Islet precursor cell (in vitro differentiated cells): ENCODE measurements at regions not wholly inside any gene's neighbourhood (a gene's known extent, or its start where the extent isn't known, plus 50 kb on each side); places are given as distances from the start of the nearest gene placed in this dataset.
"Not testable (repeated sequence)": the region's sequence is repeated elsewhere in the genome, so short reads cannot be mapped to it uniquely, and the experiment has no call there.

Experiments used
- DNase-seq: peaks from one replicate; pipeline ENCODE4 v3.0.0-alpha.2; 2018

- DNase-seq, result no peak
Observed at GRCh38 chr16:75928295-75928694, 202.0 kb upstream of the CPHXL start.

GRCh38 chr16:75929046-75929445 is 202.8 kb upstream of the CPHXL start:
- no peak for DNase-seq

- DNase-seq, result no peak
Observed at GRCh38 chr16:75931043-75931442, 204.8 kb upstream of the CPHXL start.

GRCh38 chr16:75931970-75932369 is 205.7 kb upstream of the CPHXL start:
- DNase-seq, result no peak

DNA sequence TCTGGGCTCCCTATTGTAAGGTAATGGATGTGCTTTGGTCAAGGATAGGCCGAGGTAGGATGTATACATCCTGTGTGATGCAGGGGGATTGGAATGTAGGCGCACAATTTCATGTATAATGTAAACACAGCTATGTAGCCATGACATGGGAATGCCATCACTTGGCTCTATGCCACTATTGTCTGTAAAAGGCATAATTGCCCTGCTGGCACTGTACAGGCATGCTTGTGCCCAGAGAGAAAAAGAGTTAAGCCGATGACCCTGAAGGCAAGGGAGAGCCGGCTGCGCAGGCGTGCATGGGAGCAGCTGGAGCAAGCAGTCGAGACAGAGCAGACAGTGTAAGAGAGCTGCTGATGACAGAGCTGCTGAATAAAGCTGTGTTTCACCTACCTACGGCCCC is 212.5 kb upstream of the CPHXL start:
- DNase-seq, result peak; percentile 63

DNA sequence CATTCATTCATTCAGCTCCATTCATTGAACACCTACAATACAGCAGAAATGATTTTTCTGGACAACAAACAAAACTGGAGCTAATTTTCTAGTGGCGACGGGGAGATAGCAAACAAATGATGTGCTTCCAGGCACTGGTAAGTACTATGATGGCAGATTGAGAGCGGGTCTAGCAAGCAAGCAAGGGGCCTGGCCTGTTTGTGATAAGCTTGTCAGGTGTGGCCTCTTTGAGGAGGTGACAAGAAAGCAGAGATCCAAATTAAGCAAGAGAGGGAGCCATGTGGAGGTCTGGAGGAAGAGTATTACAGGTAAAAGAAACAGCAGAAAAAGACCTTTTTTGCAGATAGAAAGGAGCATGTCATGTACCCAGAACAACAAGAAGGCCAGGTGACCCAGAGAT is 216.1 kb upstream of the CPHXL start:
- no peak for DNase-seq

GRCh38 chr16:75942936-75943335 is 216.6 kb upstream of the CPHXL start:
- DNase-seq, result no peak

DNA sequence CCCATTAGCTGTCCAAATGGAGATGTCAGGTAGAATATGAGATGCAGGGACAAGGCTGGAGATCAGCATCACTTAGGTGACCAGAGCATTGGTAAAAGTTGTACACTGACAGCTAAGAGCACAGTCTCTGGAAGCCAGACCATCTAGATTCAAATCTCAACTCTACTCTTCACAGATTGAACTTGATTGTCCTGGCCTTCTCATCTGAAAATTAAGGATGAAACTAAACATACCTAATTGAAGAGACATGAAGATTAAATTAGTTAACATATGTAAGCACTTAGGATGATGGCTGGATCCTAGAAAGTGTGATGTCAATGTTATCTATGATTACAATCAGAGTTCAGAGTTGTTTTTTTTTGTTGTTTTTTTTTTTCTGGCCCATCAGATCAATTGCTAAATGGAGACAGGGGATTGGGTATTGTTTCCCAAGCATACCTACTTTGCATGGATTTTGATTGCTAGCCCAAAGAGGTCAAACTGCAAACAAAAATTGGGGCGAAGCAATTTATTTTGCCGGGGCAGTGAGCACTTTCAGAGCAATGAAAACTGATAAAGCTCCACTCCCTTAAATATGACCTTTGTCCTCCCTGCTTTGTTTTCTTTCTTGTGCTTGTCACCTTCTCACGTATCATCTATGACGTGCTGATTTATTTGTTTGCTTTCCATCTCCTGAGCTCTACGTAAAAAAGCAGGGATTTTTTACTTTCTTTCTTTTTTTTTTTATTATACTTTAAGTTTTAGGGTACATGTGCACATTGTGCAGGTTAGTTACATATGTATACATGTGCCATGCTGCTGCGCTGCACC is 217.6 kb upstream of the CPHXL start:
- DNase-seq, result no peak

DNA sequence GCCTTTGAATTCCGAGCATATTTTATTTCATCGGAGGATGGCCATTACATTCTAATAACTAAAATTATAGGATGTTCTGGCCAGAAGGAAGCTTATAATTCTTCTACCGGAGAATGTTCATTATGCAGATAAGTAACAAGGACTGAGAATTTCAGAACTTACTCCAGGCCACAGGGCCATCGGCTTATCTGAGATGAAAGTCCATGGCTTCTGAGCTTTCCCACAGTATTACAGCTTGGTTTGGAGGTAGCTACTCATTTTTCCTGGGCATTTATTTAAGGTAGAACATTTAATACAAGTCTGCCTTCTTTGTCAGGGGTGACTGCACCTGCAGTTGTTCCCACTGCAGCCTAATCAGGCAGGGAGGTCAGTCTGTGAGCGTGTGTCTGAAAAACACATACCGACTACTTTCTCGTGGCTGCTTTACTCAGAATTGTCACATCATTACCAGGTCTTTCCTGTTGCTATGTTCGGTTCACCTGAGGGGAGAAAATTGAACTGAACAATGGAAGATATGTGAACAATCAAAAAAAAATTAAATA is 219.7 kb upstream of the CPHXL start:
- DNase-seq, result no peak

- DNase-seq, result no peak
Observed at GRCh38 chr16:75947626-75948239, 221.4 kb upstream of the CPHXL start.

- DNase-seq, result no peak
Observed at GRCh38 chr16:75948441-75948840, 222.2 kb upstream of the CPHXL start.

DNA sequence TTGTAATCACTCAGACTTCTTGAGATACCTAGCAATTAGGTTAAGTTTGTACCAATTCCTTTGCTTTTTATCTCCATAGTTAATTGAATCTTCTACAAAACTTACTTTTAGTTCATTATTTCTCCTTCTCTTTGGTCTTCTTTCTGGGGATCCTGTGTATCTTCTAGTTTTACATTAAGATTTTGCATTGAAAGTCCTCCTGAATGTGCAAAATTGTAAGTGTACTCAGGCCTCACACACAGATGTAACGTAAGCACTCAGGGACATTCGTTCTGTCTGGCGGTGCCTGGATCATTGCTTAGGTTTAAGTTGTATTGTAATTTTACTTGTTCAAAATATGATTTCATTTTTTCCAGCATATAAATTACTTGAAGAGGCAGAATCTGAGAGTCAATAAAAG is 222.6 kb upstream of the CPHXL start:
- no peak for DNase-seq

- DNase-seq, result no peak
Observed at GRCh38 chr16:75952124-75952523, 225.8 kb upstream of the CPHXL start.

GRCh38 chr16:75957870-75958269 is 231.6 kb upstream of the CPHXL start:
- DNase-seq, result no peak

DNA sequence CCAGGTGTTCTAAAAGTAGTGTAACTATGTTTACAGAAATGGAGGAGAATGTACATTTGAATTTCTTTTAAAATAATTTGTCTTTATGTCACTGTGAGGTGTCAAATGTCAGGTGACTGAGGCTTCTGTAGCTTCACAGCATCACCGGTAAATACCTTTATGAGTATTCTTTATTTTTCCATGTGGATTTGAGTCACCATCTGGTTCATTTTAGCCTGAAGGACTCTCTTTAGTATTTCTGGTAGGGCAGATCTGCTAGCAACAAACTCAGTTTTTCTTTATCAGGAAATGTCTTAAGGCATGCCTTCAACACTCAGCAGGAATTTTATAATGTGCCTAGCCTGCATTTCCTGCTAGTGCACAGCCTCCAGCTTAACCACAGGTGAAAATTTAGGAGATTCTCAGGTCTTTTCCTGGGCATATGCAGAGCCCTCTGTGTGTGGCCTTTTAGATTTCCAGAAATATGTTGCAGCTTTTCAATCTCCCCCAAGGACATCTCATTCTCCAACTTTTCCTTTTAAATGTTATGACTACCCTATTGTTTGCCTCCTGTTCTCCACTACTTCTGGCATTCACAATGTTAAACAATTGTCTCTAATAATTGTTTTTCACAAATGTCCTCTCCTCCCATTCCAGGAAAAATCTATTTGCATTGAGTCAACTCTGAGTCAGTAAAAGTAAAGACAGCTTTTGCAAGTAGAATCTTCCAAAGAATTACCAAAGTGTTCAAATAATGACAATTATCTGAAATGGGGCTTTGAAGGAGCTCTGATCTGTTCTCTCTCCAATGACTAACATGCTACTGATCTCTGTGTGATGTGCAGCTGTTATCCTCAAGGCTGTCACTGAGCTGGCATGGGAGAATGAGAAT is 239.4 kb upstream of the CPHXL start:
- no peak for DNase-seq

- DNase-seq, result not testable (repeated sequence)
Observed at GRCh38 chr16:75969120-75969519, 242.8 kb upstream of the CPHXL start.

DNA sequence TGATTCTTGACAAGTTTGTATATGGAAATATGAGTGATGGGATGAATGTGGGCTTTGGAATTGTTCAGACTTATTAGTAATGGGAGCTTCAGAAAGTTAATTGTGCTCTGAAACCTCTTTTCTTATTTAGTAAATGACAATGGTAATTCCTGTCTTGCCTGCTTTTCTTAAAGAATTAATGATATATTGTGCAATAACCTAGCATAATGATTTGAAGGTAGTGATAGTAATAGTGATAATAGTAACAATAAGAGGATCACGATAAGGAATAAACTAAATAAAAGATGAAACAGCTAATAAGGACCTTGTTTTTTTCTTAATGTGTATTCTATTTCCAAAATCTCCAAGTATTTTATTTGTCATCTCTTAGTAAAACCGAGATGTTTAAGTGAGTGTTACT is 245.0 kb upstream of the CPHXL start:
- no peak for DNase-seq

DNA sequence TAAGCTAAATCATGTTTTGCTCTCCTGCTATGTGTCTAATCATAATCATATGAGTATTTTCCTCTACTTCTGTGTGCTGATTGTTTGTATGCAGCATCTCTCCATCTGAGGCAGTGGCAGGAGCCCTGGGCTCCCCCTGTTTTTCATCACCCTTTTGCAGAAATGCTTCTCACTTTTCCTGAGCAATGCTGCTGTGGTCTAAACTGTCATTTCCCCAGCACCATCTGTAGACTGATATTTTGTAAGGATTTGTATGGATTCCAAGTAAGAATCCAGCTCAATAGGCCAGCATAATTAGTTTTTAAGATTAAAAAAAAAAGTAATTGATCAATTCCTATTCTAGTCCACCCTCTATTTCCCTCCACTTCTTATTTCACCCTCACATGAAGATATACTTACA is 257.0 kb upstream of the CPHXL start:
- no peak for DNase-seq

DNA sequence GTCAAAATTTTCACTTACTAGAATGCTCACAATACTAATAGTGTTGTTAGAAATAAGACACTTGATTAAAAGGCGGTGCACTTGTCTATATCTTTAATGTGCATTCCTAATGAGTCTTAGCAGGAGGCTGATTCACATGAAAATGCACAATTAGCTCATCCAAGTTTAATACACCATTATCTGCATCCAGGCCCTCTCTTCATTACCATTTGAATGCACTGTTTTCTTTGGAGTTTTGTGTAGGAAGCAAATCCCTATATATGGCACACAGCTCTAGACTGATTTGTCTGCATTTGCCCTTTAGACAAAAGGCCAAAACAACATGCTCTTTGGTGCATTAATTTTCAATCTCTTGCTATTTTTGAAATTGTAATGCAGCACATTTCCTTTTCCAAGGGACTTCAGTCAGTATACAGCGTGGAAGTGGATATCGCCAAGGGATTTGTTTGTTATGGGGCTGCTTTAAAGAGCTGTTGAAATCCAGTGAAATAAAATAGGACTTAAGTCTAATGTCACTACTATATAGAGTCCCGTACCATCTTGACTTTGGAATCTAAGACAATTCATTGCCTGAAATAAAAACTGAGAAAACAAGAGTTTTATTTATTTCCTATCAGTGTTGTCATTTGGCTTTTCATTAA is 257.6 kb upstream of the CPHXL start:
- no peak for DNase-seq

GRCh38 chr16:75987323-75987722 is 261.0 kb upstream of the CPHXL start:
- no peak for DNase-seq

DNA sequence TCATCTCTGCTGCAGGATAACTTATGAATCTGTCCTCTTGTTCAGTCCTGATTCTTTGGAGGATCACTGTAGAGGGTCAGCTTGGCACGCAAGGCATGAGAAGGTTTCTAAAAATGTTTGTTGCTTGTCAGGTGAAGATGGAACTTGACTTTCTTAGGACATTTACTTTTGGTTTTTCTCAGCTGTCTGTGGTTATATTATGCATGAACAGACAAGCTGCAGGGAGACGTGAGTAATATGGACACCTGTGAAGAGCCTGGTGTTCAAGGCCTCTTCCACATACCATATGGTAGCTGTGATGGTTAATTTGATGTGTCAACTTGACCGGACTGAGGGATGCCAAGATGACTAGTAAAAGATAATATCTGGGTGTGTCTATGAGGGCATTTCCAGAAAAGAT is 270.2 kb upstream of the CPHXL start:
- DNase-seq, result no peak

- DNase-seq, result no peak
Observed at GRCh38 chr16:75997606-75998005, 271.3 kb upstream of the CPHXL start.

GRCh38 chr16:76007645-76008044 is 269.6 kb upstream of the CNTNAP4 start:
- DNase-seq, result no peak
